Stimulated activated naive CD8-positive, alpha-beta T cell treated with anti-CD3 and anti-CD28 coated beads, Interleukin-15, amount 100 ng/mL, for 72 hours (primary cell): ENCODE measurements at regions not wholly inside any gene's neighbourhood (a gene's known extent, or its start where the extent isn't known, plus 50 kb on each side); places are given as distances from the start of the nearest gene placed in this dataset.
A peak's percentile ranks its signal among the peaks of the same experiment; 100 is the strongest.

Source experiments
- ATAC-seq: fragments of 150-1000 bp; cut with Tn5 transposase; 2 replicates; pipeline ENCODE4 v1.10.0; 2021; ENCODE audit warnings: mild to moderate bottlenecking, moderate library complexity
- DNase-seq, 2 donors: peaks; one replicate each; pipeline ENCODE4 v3.0.0; 2021 to 2022
- H3K27ac Mint-ChIP-seq, 2 donors: one replicate each; pipeline ENCODE4 v1.8.0; 2022; ENCODE audit warnings: mild to moderate bottlenecking in 2 of 2, mixed read lengths in 2 of 2, moderate library complexity in 2 of 2
- H3K27me3 Mint-ChIP-seq: one replicate; pipeline ENCODE4 v1.8.0; 2022; ENCODE audit warnings: mixed read lengths
- H3K4me1 Mint-ChIP-seq: one replicate; pipeline ENCODE4 v1.8.0; 2022; ENCODE audit warnings: mild to moderate bottlenecking, mixed read lengths
- H3K4me3 Mint-ChIP-seq, 2 donors: one replicate each; pipeline ENCODE4 v1.8.0; 2022; ENCODE audit warnings: mild to moderate bottlenecking in 2 of 2, mixed read lengths in 2 of 2, moderate library complexity in 1 of 2
- H3K9me3 Mint-ChIP-seq, 2 donors: one replicate each; pipeline ENCODE4 v1.8.0; 2022; ENCODE audit warnings: mixed read lengths in 2 of 2

DNA sequence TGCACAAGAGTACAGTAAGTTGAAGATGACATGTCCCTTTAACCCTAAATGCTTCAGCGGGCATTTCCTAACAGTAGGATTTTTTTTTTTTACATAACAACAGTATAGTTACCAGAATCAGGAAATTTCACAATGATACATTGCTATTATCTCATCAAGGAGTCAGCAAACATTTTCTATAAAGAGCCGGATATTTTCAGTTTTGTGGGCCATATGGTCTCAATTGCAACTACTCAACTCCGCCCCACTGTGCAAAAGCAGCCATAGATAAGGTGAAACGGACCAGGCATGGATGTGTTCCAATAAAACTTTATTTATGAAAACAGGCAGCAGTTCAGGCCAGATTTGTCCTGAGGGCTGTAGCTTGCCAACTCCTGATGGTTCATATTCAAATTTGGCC is 130.6 kb downstream of the SMAD6 start:
- DNase-seq = no peak
- Mint-ChIP-seq H3K4me1 (no peaks in the 10 kb centered on the region), H3K27me3 (no peaks in the 10 kb centered on the region), H3K4me3 (no peak overlapping the region), H3K27ac (no peak overlapping the region), H3K9me3 (no peaks in the 10 kb centered on the region)
- no peak for ATAC-seq

DNA sequence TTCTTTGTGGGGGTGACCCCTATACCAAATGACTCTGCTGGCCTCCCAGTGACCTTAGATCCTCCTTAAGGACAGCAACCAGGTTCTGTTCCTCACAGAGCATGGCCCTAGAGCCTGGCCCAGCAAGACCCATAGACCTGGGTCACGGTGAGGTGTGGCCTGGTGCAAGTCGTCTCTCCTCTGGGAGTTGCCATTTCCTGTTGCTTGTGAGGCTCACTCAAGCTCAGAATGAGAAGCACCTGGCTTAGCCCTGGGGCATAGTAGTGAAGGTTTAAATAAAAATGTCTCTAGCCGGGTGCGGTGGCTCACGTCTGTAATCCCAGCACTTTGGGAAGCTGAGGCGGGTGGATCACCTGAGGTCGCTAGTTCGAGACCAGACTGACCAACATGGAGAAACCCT is 131.3 kb downstream of the SMAD6 start:
- H3K4me3 Mint-ChIP-seq = no peak overlapping the region

DNA sequence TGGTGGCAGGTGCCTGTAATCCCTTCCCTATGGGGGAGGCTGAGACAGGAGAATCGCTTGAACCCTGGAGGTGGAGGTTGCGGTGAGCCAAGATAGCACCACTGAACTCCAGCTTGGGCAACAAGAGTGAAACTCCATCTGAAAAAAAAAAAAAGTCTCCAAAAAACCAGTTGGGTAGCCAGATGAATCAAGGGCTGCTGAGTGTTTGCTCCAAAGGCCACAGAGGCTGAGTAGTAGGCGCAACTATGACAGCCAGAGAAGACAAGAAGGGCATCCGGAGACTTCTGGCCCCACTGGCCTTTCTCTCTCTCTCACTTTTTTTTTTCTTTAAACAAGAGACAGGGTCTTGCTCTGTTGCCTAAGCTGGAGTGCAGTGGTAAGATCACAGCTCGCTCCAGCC is 131.8 kb downstream of the SMAD6 start:
- H3K27me3 Mint-ChIP-seq = no peaks in the 10 kb centered on the region
- ATAC-seq (no peak), DNase-seq (no peak)
- H3K4me1 Mint-ChIP-seq = no peaks in the 10 kb centered on the region
- H3K9me3 Mint-ChIP-seq = no peaks in the 10 kb centered on the region
- H3K27ac Mint-ChIP-seq = no peak overlapping the region
- H3K4me3 Mint-ChIP-seq = no peak overlapping the region

More for the DNA sequence above, 131.3 kb downstream of the SMAD6 start:
- no peak for ATAC-seq
- Mint-ChIP-seq H3K27me3 (no peaks in the 10 kb centered on the region), H3K4me1 (no peaks in the 10 kb centered on the region), H3K27ac (no peak overlapping the region), H3K9me3 (no peaks in the 10 kb centered on the region)
- no peak for DNase-seq

GRCh38 chr15:66834881-66835878 is 133.1 kb downstream of the SMAD6 start:
- DNase-seq (no peak), ATAC-seq (no peak)
- peaks cover 6% of the 10 kb centered on the region for H3K27me3 Mint-ChIP-seq
- H3K4me1 Mint-ChIP-seq = no peaks in the 10 kb centered on the region
- no peak overlapping the region for H3K4me3 Mint-ChIP-seq
- no peak overlapping the region for H3K27ac Mint-ChIP-seq
- no peaks in the 10 kb centered on the region for H3K9me3 Mint-ChIP-seq

DNA sequence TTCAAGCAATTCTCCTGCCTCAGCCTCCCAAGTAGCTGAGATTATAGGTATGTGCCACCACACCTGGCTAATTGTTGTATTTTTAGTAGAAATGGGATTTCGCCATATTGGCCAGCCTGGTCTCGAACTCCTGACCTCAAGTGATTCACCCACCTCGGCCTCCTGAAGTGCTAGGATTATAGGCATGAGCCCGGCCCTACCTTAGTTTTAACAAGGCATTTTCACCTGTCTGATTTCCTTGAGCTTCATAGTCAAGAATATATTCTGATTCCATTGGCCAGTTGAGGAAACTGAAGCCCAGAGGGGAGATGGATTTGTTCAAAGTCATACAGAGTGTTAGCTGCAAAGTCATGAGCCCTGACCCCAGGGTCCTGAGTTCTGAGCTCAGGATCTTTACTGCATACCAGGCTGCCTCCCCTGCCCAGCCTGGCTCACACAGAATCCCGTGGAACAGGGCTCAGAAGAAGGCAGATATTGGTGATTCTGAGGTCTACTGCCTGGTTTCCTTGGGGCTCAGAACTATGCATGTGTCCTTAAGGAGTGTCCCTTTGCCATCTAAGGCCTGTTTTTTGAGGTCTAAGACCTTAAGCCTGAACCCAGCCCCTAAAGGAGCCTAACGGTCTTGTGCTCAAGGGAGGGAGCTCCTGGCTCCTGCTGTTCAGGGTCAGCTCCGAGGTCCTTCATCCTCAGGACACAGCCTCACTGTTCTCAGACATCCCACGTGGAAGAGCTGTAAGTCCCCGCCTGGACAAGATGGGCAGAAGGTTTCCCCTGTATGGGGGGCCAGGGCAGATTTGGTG is 134.4 kb downstream of the SMAD6 start:
- ATAC-seq (no peak), DNase-seq (no peak)
- H3K27me3 Mint-ChIP-seq = peaks cover 14% of the 10 kb centered on the region
- no peaks in the 10 kb centered on the region for H3K9me3 Mint-ChIP-seq
- H3K27ac Mint-ChIP-seq = no peak overlapping the region
- no peaks in the 10 kb centered on the region for H3K4me1 Mint-ChIP-seq
- H3K4me3 Mint-ChIP-seq = no peak overlapping the region

DNA sequence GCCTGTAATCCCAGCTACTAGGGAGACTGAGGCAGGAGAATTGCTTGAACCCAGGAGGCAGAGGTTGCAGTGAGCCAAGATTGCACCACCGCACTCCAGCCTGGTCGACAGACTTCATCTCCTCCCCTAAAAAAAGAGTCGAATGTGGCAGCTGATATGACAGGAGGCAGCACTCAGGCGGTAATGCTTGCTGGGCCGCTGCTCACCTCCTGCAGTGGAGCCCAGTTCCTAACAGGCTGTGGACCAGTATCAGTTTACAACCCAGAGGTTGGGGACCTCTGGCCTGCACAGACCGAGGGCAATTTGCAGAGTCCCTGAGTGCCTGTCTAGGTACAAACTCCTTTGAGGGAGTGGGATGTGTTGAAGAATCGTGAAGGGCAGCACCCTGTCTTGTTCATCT is 136.2 kb downstream of the SMAD6 start:
- no peak overlapping the region for H3K27ac Mint-ChIP-seq
- peaks cover 6% of the 10 kb centered on the region for H3K4me1 Mint-ChIP-seq
- H3K4me3 Mint-ChIP-seq = no peak overlapping the region
- peaks cover 28% of the 10 kb centered on the region for H3K27me3 Mint-ChIP-seq
- ATAC-seq (no peak), DNase-seq (no peak)
- H3K9me3 Mint-ChIP-seq = no peaks in the 10 kb centered on the region

- Mint-ChIP-seq H3K9me3 (no peaks in the 10 kb centered on the region), H3K27ac (no peak overlapping the region), H3K4me1 (peaks cover 6% of the 10 kb centered on the region), H3K4me3 (no peak overlapping the region), H3K27me3 (peaks cover 33% of the 10 kb centered on the region)
- no peak for ATAC-seq
- DNase-seq = no peak
These were observed 136.7 kb downstream of the SMAD6 start for GRCh38 chr15:66838671-66839239.

GRCh38 chr15:66839506-66840112 is 137.6 kb downstream of the SMAD6 start:
- no peaks in the 10 kb centered on the region for H3K9me3 Mint-ChIP-seq
- no peak overlapping the region for H3K27ac Mint-ChIP-seq
- no peak overlapping the region for H3K4me3 Mint-ChIP-seq
- peaks cover 42% of the 10 kb centered on the region for H3K27me3 Mint-ChIP-seq
- DNase-seq (no peak), ATAC-seq (no peak)
- H3K4me1 Mint-ChIP-seq = peaks cover 6% of the 10 kb centered on the region

GRCh38 chr15:66840615-66841390 is 138.8 kb downstream of the SMAD6 start:
- Mint-ChIP-seq H3K4me3 (no peak overlapping the region), H3K27me3 (peaks cover 51% of the 10 kb centered on the region), H3K9me3 (no peaks in the 10 kb centered on the region), H3K4me1 (peaks cover 6% of the 10 kb centered on the region), H3K27ac (no peak overlapping the region)
- ATAC-seq (no peak), DNase-seq (no peak)

GRCh38 chr15:66841953-66842681 is 140.1 kb downstream of the SMAD6 start:
- H3K27me3 Mint-ChIP-seq = peaks cover 58% of the 10 kb centered on the region
- DNase-seq (no peak), ATAC-seq (peak; percentile 77)
- H3K4me1 Mint-ChIP-seq = peaks cover 6% of the 10 kb centered on the region
- peak overlapping the region; percentile 57 to 70 for H3K4me3 Mint-ChIP-seq
- H3K9me3 Mint-ChIP-seq = no peaks in the 10 kb centered on the region
- no peak overlapping the region for H3K27ac Mint-ChIP-seq

- Mint-ChIP-seq H3K9me3 (no peaks in the 10 kb centered on the region), H3K4me3 (peak overlapping the region in 1 of 2 donors; percentile 14), H3K27ac (no peak overlapping the region), H3K4me1 (peaks cover 6% of the 10 kb centered on the region), H3K27me3 (peaks cover 58% of the 10 kb centered on the region)
- DNase-seq (no peak), ATAC-seq (peak; percentile 58)
These were observed 140.8 kb downstream of the SMAD6 start for GRCh38 chr15:66842710-66843441.

GRCh38 chr15:66843581-66843980 is 141.5 kb downstream of the SMAD6 start:
- Mint-ChIP-seq H3K4me1 (peaks cover 6% of the 10 kb centered on the region), H3K27ac (no peak overlapping the region), H3K4me3 (no peak overlapping the region), H3K27me3 (peaks cover 58% of the 10 kb centered on the region), H3K9me3 (no peaks in the 10 kb centered on the region)
- DNase-seq = no peak
- ATAC-seq = no peak

GRCh38 chr15:66844041-66844746 is 142.2 kb downstream of the SMAD6 start:
- Mint-ChIP-seq H3K4me3 (no peak overlapping the region), H3K27me3 (peaks cover 58% of the 10 kb centered on the region), H3K27ac (no peak overlapping the region), H3K4me1 (peaks cover 6% of the 10 kb centered on the region), H3K9me3 (no peaks in the 10 kb centered on the region)
- ATAC-seq (no peak), DNase-seq (no peak)
